ENCODE measurements at regions not wholly inside any gene's neighbourhood (a gene's known extent, or its start where the extent isn't known, plus 50 kb on each side); places are given as distances from the start of the nearest gene placed in this dataset.

GRCh38 chr2:193476171-193476800 is 1281.6 kb upstream of the TMEFF2 start:
- H3K9me3 ChIP-seq (ENCODE audit: control insufficient read depth in 1 of 2, low read length in 2 of 2): no peaks in the 10 kb centered on the region
- H3K9ac ChIP-seq (ENCODE audit: low read depth in 1 of 2, low read length in 2 of 2): no peak overlapping the region
- no peaks in the 10 kb centered on the region for H3K4me1 ChIP-seq (ENCODE audit: control insufficient read depth in 1 of 2, insufficient read depth in 2 of 2, low read length in 2 of 2)
- no peak overlapping the region for H3K4me3 ChIP-seq (ENCODE audit: low read depth in 1 of 2, low read length in 2 of 2)
- H3K27me3 ChIP-seq (ENCODE audit: control insufficient read depth in 1 of 2, insufficient read depth in 2 of 2, low read length in 2 of 2): no peaks in the 10 kb centered on the region
- no peak overlapping the region for H3K27ac ChIP-seq (ENCODE audit: low read depth, low read length)
- H3K36me3 ChIP-seq (ENCODE audit: control insufficient read depth in 1 of 2, insufficient read depth in 2 of 2, low read length in 2 of 2): no peaks in the 10 kb centered on the region

GRCh38 chr2:193475038-193475437 is 1280.3 kb upstream of the TMEFF2 start:
- Histone ChIP-seq H3K9me3 (ENCODE audit: control insufficient read depth in 1 of 2, low read length in 2 of 2) (no peaks in the 10 kb centered on the region), H3K36me3 (ENCODE audit: control insufficient read depth in 1 of 2, insufficient read depth in 2 of 2, low read length in 2 of 2) (no peaks in the 10 kb centered on the region), H3K27me3 (ENCODE audit: control insufficient read depth in 1 of 2, insufficient read depth in 2 of 2, low read length in 2 of 2) (no peaks in the 10 kb centered on the region), H3K9ac (ENCODE audit: low read depth in 1 of 2, low read length in 2 of 2) (no peak overlapping the region), H3K4me3 (ENCODE audit: low read depth in 1 of 2, low read length in 2 of 2) (no peak overlapping the region), H3K4me1 (ENCODE audit: control insufficient read depth in 1 of 2, insufficient read depth in 2 of 2, low read length in 2 of 2) (no peaks in the 10 kb centered on the region), H3K27ac (ENCODE audit: low read depth, low read length) (no peak overlapping the region)

DNA sequence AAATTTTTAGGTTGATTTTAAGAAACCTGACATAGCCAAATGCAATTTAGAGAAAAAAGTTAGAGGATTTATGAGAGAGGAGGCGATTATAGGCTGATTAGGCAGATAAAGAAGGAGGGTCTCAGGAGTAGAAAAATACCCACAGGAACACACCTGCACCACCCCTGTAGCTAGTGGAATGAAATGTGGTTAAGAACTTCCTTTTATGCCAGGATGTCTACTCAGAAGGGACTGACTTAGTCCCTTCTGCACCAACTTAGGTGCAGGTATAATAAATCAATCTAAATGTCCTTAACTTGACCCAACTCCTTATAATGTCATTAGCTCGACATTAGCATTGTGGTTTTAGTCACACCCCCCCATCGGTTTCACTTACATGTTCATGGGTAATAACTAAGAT is 1274.5 kb upstream of the TMEFF2 start:
- Histone ChIP-seq H3K4me1 (ENCODE audit: control insufficient read depth in 1 of 2, insufficient read depth in 2 of 2, low read length in 2 of 2) (no peaks in the 10 kb centered on the region), H3K9ac (ENCODE audit: low read depth in 1 of 2, low read length in 2 of 2) (no peak overlapping the region), H3K36me3 (ENCODE audit: control insufficient read depth in 1 of 2, insufficient read depth in 2 of 2, low read length in 2 of 2) (no peaks in the 10 kb centered on the region), H3K27me3 (ENCODE audit: control insufficient read depth in 1 of 2, insufficient read depth in 2 of 2, low read length in 2 of 2) (no peaks in the 10 kb centered on the region), H3K27ac (ENCODE audit: low read depth, low read length) (no peak overlapping the region), H3K9me3 (ENCODE audit: control insufficient read depth in 1 of 2, low read length in 2 of 2) (no peaks in the 10 kb centered on the region), H3K4me3 (ENCODE audit: low read depth in 1 of 2, low read length in 2 of 2) (no peak overlapping the region)

DNA sequence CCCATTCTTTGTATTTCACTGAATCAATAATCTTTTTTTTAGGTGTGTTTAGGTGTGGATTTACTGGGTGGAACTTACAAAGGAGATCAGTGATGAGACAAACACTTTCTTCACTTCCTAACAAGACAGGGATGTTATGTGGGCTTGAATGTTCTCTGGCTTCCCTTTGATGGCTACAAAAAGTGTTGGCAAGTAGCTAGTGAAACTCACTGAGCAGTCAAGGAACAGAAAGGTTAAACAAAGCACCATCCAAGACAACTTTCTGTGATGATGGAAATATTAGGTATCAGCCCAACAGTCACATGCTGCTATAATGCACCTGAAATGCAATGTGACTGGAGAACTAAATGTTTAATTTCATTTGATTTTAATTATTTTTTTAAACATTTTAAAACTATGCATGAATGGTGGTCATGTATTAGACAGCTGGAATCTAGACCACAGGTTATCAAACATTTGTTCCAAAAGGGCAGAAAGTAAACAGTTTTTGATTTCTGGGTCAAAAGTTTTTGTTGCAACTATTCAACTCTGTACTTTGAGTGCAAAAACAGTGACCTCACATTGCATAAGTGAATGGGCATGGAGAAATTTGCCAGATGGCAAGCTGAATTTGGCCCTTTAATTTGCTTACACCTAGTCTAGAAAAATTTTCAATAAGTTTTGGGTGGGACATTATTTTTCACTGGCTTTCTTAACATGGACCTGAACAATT is 1272.7 kb upstream of the TMEFF2 start:
- Histone ChIP-seq H3K36me3 (ENCODE audit: control insufficient read depth in 1 of 2, insufficient read depth in 2 of 2, low read length in 2 of 2) (no peaks in the 10 kb centered on the region), H3K9me3 (ENCODE audit: control insufficient read depth in 1 of 2, low read length in 2 of 2) (no peaks in the 10 kb centered on the region), H3K27me3 (ENCODE audit: control insufficient read depth in 1 of 2, insufficient read depth in 2 of 2, low read length in 2 of 2) (no peaks in the 10 kb centered on the region), H3K9ac (ENCODE audit: low read depth in 1 of 2, low read length in 2 of 2) (no peak overlapping the region), H3K4me3 (ENCODE audit: low read depth in 1 of 2, low read length in 2 of 2) (no peak overlapping the region), H3K27ac (ENCODE audit: low read depth, low read length) (no peak overlapping the region), H3K4me1 (ENCODE audit: control insufficient read depth in 1 of 2, insufficient read depth in 2 of 2, low read length in 2 of 2) (no peaks in the 10 kb centered on the region)

DNA sequence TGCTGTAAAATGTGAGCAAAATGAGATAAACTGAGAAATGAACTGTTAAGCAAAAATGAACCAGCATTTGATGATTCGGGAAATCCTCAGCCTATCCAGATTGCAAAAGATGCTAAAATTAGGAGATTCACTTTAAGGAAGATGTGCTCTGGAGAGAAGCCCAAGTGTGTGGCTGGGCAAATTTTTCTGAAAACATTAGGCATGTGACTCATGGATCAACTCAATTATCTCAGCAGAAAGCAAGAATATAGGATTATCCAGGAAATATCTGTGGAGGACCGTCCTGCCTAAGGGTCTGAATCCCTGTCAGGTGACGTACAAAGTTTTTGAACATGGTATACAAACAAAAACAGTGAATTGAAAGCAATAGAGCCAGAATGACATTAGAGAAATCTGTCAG is 1268.3 kb upstream of the TMEFF2 start:
- Histone ChIP-seq H3K36me3 (ENCODE audit: control insufficient read depth in 1 of 2, insufficient read depth in 2 of 2, low read length in 2 of 2) (no peaks in the 10 kb centered on the region), H3K27me3 (ENCODE audit: control insufficient read depth in 1 of 2, insufficient read depth in 2 of 2, low read length in 2 of 2) (no peaks in the 10 kb centered on the region), H3K9ac (ENCODE audit: low read depth in 1 of 2, low read length in 2 of 2) (no peak overlapping the region), H3K27ac (ENCODE audit: low read depth, low read length) (no peak overlapping the region), H3K9me3 (ENCODE audit: control insufficient read depth in 1 of 2, low read length in 2 of 2) (no peaks in the 10 kb centered on the region), H3K4me3 (ENCODE audit: low read depth in 1 of 2, low read length in 2 of 2) (no peak overlapping the region), H3K4me1 (ENCODE audit: control insufficient read depth in 1 of 2, insufficient read depth in 2 of 2, low read length in 2 of 2) (no peaks in the 10 kb centered on the region)

- Histone ChIP-seq H3K4me1 (ENCODE audit: control insufficient read depth in 1 of 2, insufficient read depth in 2 of 2, low read length in 2 of 2) (no peaks in the 10 kb centered on the region), H3K9ac (ENCODE audit: low read depth in 1 of 2, low read length in 2 of 2) (no peak overlapping the region), H3K36me3 (ENCODE audit: control insufficient read depth in 1 of 2, insufficient read depth in 2 of 2, low read length in 2 of 2) (no peaks in the 10 kb centered on the region), H3K27ac (ENCODE audit: low read depth, low read length) (no peak overlapping the region), H3K27me3 (ENCODE audit: control insufficient read depth in 1 of 2, insufficient read depth in 2 of 2, low read length in 2 of 2) (no peaks in the 10 kb centered on the region), H3K9me3 (ENCODE audit: control insufficient read depth in 1 of 2, low read length in 2 of 2) (no peaks in the 10 kb centered on the region), H3K4me3 (ENCODE audit: low read depth in 1 of 2, low read length in 2 of 2) (no peak overlapping the region)
Measured at GRCh38 chr2:193462411-193462810, 1267.7 kb upstream of the TMEFF2 start.

- H3K4me3 ChIP-seq (ENCODE audit: low read depth in 1 of 2, low read length in 2 of 2): no peak overlapping the region
- H3K27me3 ChIP-seq (ENCODE audit: control insufficient read depth in 1 of 2, insufficient read depth in 2 of 2, low read length in 2 of 2): no peaks in the 10 kb centered on the region
- H3K36me3 ChIP-seq (ENCODE audit: control insufficient read depth in 1 of 2, insufficient read depth in 2 of 2, low read length in 2 of 2): no peaks in the 10 kb centered on the region
- no peak overlapping the region for H3K27ac ChIP-seq (ENCODE audit: low read depth, low read length)
- H3K9ac ChIP-seq (ENCODE audit: low read depth in 1 of 2, low read length in 2 of 2): no peak overlapping the region
- no peaks in the 10 kb centered on the region for H3K9me3 ChIP-seq (ENCODE audit: control insufficient read depth in 1 of 2, low read length in 2 of 2)
- no peaks in the 10 kb centered on the region for H3K4me1 ChIP-seq (ENCODE audit: control insufficient read depth in 1 of 2, insufficient read depth in 2 of 2, low read length in 2 of 2)
Measured at GRCh38 chr2:193461431-193461934, 1266.8 kb upstream of the TMEFF2 start.

- Histone ChIP-seq H3K27me3 (ENCODE audit: control insufficient read depth in 1 of 2, insufficient read depth in 2 of 2, low read length in 2 of 2) (no peaks in the 10 kb centered on the region), H3K4me3 (ENCODE audit: low read depth in 1 of 2, low read length in 2 of 2) (no peak overlapping the region), H3K9me3 (ENCODE audit: control insufficient read depth in 1 of 2, low read length in 2 of 2) (no peaks in the 10 kb centered on the region), H3K27ac (ENCODE audit: low read depth, low read length) (no peak overlapping the region), H3K9ac (ENCODE audit: low read depth in 1 of 2, low read length in 2 of 2) (no peak overlapping the region), H3K36me3 (ENCODE audit: control insufficient read depth in 1 of 2, insufficient read depth in 2 of 2, low read length in 2 of 2) (no peaks in the 10 kb centered on the region), H3K4me1 (ENCODE audit: control insufficient read depth in 1 of 2, insufficient read depth in 2 of 2, low read length in 2 of 2) (no peaks in the 10 kb centered on the region)
Measured at GRCh38 chr2:193446967-193447366, 1252.2 kb upstream of the TMEFF2 start.

GRCh38 chr2:193442293-193442692 is 1247.6 kb upstream of the TMEFF2 start:
- Histone ChIP-seq H3K27me3 (ENCODE audit: control insufficient read depth in 1 of 2, insufficient read depth in 2 of 2, low read length in 2 of 2) (no peaks in the 10 kb centered on the region), H3K36me3 (ENCODE audit: control insufficient read depth in 1 of 2, insufficient read depth in 2 of 2, low read length in 2 of 2) (no peaks in the 10 kb centered on the region), H3K27ac (ENCODE audit: low read depth, low read length) (no peak overlapping the region), H3K4me1 (ENCODE audit: control insufficient read depth in 1 of 2, insufficient read depth in 2 of 2, low read length in 2 of 2) (no peaks in the 10 kb centered on the region), H3K9me3 (ENCODE audit: control insufficient read depth in 1 of 2, low read length in 2 of 2) (no peaks in the 10 kb centered on the region), H3K4me3 (ENCODE audit: low read depth in 1 of 2, low read length in 2 of 2) (no peak overlapping the region), H3K9ac (ENCODE audit: low read depth in 1 of 2, low read length in 2 of 2) (no peak overlapping the region)

DNA sequence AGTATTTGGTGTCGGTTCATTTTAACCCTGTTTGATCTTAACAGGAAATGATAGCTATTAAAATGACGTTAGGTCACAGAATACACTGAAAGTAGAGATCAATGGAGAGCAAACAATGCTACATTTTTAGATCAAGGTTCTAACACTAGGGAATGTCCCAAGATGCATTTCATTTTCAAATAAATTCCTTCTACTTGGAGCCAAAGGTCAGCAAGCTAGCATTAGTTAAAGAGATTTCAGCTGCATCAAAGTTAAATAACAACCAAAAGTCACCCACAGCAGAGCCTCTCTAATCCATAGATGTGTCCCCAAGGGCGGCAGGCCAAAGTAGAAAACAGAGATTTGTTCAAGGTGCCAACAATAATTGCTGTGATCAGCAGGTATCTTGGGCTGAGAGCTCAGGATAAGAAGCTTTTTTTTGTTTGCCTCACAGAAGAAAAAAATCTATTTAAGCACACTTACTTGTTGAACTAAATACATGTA is 1233.6 kb upstream of the TMEFF2 start:
- H3K27ac ChIP-seq (ENCODE audit: low read depth, low read length): no peak overlapping the region
- no peak overlapping the region for H3K4me3 ChIP-seq (ENCODE audit: low read depth in 1 of 2, low read length in 2 of 2)
- H3K9me3 ChIP-seq (ENCODE audit: control insufficient read depth in 1 of 2, low read length in 2 of 2): no peaks in the 10 kb centered on the region
- no peak overlapping the region for H3K9ac ChIP-seq (ENCODE audit: low read depth in 1 of 2, low read length in 2 of 2)
- no peaks in the 10 kb centered on the region for H3K36me3 ChIP-seq (ENCODE audit: control insufficient read depth in 1 of 2, insufficient read depth in 2 of 2, low read length in 2 of 2)
- peaks cover 0 to 6% of the 10 kb centered on the region in 2 donors for H3K4me1 ChIP-seq (ENCODE audit: control insufficient read depth in 1 of 2, insufficient read depth in 2 of 2, low read length in 2 of 2)
- H3K27me3 ChIP-seq (ENCODE audit: control insufficient read depth in 1 of 2, insufficient read depth in 2 of 2, low read length in 2 of 2): no peaks in the 10 kb centered on the region

Measured in duodenal mucosa (tissue), 2 donors.